ENCODE measurements at regions not wholly inside any gene's neighbourhood (a gene's known extent, or its start where the extent isn't known, plus 50 kb on each side); places are given as distances from the start of the nearest gene placed in this dataset.

GRCh38 chr6:91664327-91664959, 1077.6 kb upstream of the MAP3K7 start:
- H3K36me3 ChIP-seq (ENCODE audit: control insufficient read depth in 2 of 4, insufficient read depth in 4 of 4, low read length in 3 of 4): no peaks in the 10 kb centered on the region
- H4K20me1 ChIP-seq (replicated peaks in 1 of 2; ENCODE audit: control insufficient read depth in 1 of 2, insufficient read depth in 2 of 2, low read length in 2 of 2): no peaks in the 10 kb centered on the region
- H2BK12ac ChIP-seq (ENCODE audit: low read depth, low read length): no peak overlapping the region
- H3K79me2 ChIP-seq (ENCODE audit: control insufficient read depth in 1 of 2, insufficient read depth in 2 of 2, low read length in 2 of 2): no peaks in the 10 kb centered on the region
- no peak overlapping the region for H3K14ac ChIP-seq (ENCODE audit: insufficient read length)
- no peaks in the 10 kb centered on the region for H3K79me1 ChIP-seq (ENCODE audit: low read depth, low read length)
- CTCF ChIA-PET (ENCODE audit: partially characterized antibody): interaction anchor here (1.2 kb wide), 1 partner anchor 10 kb away, joined by 3 read pairs; no protein-coding TSS in a partner anchor
- no peak overlapping the region for H3K56ac ChIP-seq (replicated peaks; ENCODE audit: insufficient read length, low read depth, low read length)
- H3K4ac ChIP-seq (replicated peaks; ENCODE audit: insufficient read length, low read depth, low read length): no peak overlapping the region
- no peak overlapping the region for H3K23ac ChIP-seq (ENCODE audit: insufficient read length)
- no peaks in the 10 kb centered on the region for H3K23me2 ChIP-seq (ENCODE audit: low read depth, low read length)
- H3K9me3 ChIP-seq (ENCODE audit: insufficient read depth in 2 of 2, low read depth in 1 of 2, low read length in 1 of 2): no peaks in the 10 kb centered on the region; a peak in 1 of 4 replicates
- no peak for DNase-seq (ENCODE audit: low read depth in 1 of 2, low spot score in 2 of 2)
- no peak overlapping the region for H4K91ac ChIP-seq (replicated peaks; ENCODE audit: insufficient read length, low read length)
- no peaks in the 10 kb centered on the region; a peak in 1 of 7 replicates for H3K4me1 ChIP-seq (replicated peaks in 1 of 4; ENCODE audit: control insufficient read depth in 3 of 4, insufficient read depth in 4 of 4, low read length in 3 of 4)
- no peak overlapping the region for H3K18ac ChIP-seq (ENCODE audit: extremely low read depth, low read length)
- H3K9ac ChIP-seq (replicated peaks in 1 of 4; ENCODE audit: extremely low read depth in 1 of 4, low read depth in 3 of 4, low read length in 3 of 4): no peak overlapping the region
- H3K27me3 ChIP-seq (replicated peaks in 1 of 4; ENCODE audit: control insufficient read depth in 3 of 4, extremely low read depth in 1 of 4, insufficient read depth in 3 of 4, low read length in 3 of 4): no peaks in the 10 kb centered on the region
- no peak for FAIRE-seq
- H2BK20ac ChIP-seq (ENCODE audit: low read length): no peak overlapping the region
- H3K4me3 ChIP-seq (ENCODE audit: extremely low read depth in 1 of 4, insufficient read depth in 2 of 4, low read depth in 3 of 4, low read length in 4 of 4): no peak overlapping the region
- no peak overlapping the region for H3K4me2 ChIP-seq (ENCODE audit: insufficient read depth in 1 of 2, low read depth in 2 of 2, low read length in 2 of 2)
- H3K27ac ChIP-seq (ENCODE audit: low read depth, low read length): no peak overlapping the region
- H2BK120ac ChIP-seq (replicated peaks; ENCODE audit: low read depth, low read length): no peak overlapping the region
- no peak overlapping the region for H4K5ac ChIP-seq (ENCODE audit: insufficient read length, low read depth, low read length)
- no peak overlapping the region for H2AK5ac ChIP-seq (ENCODE audit: low read depth, low read length)
- no peak overlapping the region for H2BK15ac ChIP-seq (ENCODE audit: low read length)
- no peak overlapping the region for H2BK5ac ChIP-seq (ENCODE audit: low read depth, low read length)
- POLR2A ChIA-PET (ENCODE audit: partially characterized antibody): no interaction called here
- no peak overlapping the region for H4K8ac ChIP-seq (ENCODE audit: extremely low read depth, insufficient read depth, low read length)
- no peak overlapping the region for H2AFZ ChIP-seq (ENCODE audit: low read length)
- 88% methylated on average over 2 of the region's 2 CpGs; no CpG with 5 or more reads in 1 of the 2 experiments for WGBS, 2 experiments (ENCODE audit: extremely low coverage in 1 of 2, insufficient coverage in 1 of 2, insufficient read length in 1 of 2, insufficient replicate concordance in 2 of 2, low coverage in 1 of 2, low lambda C conversion rate in 2 of 2, missing lambda C conversion rate in 1 of 2)

All from H1 (cell line).